ENCODE measurements at regions not wholly inside any gene's neighbourhood (a gene's known extent, or its start where the extent isn't known, plus 50 kb on each side); places are given as distances from the start of the nearest gene placed in this dataset.

DNA sequence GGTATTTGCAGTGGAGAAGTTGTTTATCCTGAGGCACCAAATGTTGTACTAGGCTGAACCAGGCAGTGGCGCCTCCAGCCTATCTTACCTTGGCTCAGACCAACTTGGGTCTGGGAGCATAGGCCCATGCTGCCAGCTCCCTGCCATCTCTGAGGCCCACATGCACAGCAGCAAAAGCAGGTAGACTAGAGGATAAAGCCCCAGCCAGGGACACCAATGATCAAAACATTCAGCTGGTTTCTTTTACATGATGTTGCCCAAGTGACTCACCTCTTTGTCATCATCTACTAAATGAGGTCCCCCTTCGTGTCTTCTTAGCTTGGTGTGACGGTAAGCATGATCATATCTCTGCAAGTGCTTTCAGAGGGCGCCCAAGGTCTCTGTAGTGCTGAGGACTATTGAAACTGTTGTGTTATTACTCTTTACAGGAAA is 112.1 kb upstream of the DRD2 start:
- DNase-seq (no peak), ATAC-seq (no peak)
- intact Hi-C loops (cut with DNase I, micrococcal nuclease): no loop called here

DNA sequence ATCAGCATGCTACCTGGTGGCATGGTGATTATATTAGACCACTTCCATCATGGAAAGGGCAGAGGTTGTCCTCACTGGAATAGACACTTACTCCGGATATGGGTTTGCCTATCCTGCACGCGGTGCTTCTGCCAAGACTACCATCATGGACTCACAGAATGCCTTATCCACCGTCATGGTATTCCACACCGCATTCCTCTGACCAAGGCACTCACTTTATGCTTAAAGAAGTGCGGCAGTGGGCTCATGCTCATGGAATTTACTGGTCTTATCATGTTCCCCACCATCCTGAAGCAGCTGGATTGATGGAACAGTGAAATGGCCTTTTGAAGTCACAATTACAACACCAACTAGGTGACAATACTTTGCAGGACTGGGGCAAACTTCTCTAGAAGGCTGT is 109.2 kb upstream of the DRD2 start:
- no peak for ATAC-seq
- intact Hi-C loops (cut with DNase I, micrococcal nuclease): no loop called here
- DNase-seq: no peak

GRCh38 chr11:113581713-113582112 is 106.5 kb upstream of the DRD2 start:
- DNase-seq (no peak), ATAC-seq (no peak)
- intact Hi-C loops (cut with DNase I, micrococcal nuclease): no loop called here

DNA sequence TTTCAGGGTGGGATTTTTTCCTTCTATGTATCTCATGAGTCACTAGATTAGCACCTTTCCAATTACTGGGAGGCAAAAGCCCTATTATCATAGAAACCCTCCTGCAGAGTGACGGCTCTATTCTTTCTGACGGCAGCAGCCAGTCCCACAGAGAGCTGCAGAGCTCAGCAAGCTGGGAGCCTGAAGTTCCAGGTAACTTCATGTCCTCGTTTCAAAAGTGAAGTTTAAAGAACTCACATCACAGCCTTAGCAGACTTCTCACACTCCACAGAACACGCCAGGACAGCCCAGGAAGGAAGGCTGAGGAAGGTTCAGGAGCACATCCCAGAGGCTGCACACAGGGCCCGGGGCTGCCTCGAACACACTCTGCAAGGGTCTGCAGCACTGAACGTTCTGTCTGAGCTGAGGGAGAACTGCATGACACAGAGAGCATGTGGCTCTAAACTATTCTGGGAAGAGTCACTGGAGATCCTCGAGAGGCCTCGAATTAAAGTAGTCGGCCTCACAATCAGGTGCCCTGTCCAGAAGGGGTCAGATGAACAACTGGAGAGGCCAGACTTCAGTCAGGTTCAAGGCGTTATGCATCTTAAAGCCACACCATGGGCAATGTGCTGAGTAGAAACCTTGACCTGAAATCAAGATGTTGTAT is 104.2 kb upstream of the DRD2 start:
- DNase-seq (no peak), ATAC-seq (no peak)
- intact Hi-C loops (cut with DNase I, micrococcal nuclease): no loop called here

GRCh38 chr11:113578715-113579250 is 103.6 kb upstream of the DRD2 start:
- no peak for ATAC-seq
- intact Hi-C loops (cut with DNase I, micrococcal nuclease): no loop called here
- DNase-seq: no peak

DNA sequence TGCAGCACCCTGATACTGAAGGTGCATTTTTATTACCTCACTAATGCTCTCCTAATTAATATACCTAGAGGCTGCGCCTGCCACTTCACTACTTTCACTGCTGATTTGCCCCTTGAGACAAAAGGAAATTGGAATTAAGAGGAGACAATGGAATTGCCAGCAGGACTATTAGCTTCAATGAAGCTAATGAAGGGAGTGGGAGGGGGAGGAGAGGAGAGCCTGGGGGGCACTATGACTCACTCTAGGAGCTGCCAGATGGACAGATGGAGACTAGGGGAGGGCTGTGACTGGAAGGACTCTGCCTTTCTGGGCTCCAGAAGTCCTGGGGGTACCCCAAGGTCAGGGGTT is 102.8 kb upstream of the DRD2 start:
- no peak for ATAC-seq
- intact Hi-C loops (cut with DNase I, micrococcal nuclease): no loop called here
- no peak for DNase-seq

DNA sequence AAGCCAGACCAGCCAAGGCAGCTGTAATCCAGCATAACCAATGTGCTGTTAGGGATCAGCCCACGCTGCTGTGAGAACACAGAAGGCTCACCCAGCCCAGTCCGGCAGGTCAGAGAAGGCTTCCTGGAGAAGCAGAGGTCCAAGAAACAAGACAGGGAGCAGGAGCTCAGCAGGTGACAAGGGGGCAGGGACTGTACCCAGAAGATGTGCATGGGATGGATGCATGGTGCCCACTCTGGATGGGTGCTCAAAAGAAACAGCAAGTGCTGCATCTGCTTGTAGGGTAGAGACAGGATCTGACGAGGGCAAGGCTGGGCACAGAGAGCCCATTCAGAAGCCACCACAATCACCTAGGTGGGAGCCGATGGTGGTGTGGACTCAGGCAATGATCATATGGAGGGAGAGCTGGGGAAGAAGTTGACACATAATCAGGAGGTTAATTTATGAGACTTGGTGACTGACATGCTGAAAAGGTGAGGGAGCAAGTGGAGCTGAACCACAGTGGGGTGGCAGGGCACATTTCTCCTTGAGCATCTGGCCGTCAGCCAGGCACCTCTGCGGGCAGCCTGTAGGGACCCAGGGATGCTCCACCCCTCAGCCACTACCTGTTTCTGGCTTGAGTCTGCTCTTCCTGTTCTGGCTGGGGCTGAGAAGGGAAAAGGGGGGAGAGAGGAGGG is 102.3 kb upstream of the DRD2 start:
- intact Hi-C loops (cut with DNase I, micrococcal nuclease): no loop called here
- ATAC-seq: no peak
- no peak for DNase-seq

DNA sequence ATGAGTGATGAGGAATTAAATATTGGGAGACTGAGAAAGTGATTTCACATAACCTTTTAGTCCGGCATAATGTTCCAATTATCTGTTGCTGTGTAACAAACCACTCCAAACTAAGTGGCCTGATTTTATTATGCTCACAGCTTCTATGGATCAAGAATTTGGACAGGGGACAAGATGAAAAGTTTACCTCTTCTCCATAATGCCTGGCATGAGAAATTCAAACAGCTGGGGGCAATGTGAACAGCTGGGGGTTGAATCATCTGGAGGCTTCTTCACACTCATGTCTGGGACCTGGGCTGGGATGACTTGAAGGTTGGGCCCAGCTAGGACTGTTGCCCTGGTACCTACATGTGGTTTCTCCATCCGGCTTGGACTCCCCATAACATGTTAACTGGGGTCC is 99.4 kb upstream of the DRD2 start:
- intact Hi-C loops (cut with DNase I, micrococcal nuclease): no loop called here
- DNase-seq (no peak), ATAC-seq (no peak)

GRCh38 chr11:113574171-113574570 is 99.0 kb upstream of the DRD2 start:
- intact Hi-C loops (cut with DNase I, micrococcal nuclease): no loop called here
- ATAC-seq (no peak), DNase-seq (no peak)

DNA sequence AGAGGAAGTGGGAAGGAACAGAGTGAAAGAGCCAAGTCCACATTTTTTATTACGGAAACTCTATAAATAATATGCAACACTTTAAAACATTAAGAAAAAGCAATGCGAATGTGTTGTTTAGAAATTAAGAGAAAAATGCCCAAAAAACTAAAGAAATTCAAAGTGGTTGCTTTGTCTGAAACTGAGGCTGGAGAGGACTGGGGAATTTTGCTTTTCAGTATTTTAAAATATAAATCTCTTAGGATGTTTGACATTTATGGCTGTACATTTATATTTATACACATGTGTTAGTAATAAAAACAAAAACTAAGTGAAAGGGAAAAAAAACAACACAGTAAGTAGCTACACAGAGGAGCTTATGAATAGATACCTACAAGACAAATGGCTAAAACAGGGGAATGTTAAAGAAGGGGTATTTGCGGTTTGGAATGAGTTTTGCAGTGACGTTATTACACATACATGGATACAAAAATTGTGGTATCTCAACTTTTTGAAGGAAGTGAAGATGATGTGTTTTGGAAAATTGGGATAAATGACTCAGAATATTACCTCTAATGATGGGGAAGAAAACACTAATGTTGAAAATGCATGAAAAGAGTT is 97.0 kb upstream of the DRD2 start:
- DNase-seq (no peak), ATAC-seq (no peak)
- intact Hi-C loops (cut with DNase I, micrococcal nuclease): no loop called here

DNA sequence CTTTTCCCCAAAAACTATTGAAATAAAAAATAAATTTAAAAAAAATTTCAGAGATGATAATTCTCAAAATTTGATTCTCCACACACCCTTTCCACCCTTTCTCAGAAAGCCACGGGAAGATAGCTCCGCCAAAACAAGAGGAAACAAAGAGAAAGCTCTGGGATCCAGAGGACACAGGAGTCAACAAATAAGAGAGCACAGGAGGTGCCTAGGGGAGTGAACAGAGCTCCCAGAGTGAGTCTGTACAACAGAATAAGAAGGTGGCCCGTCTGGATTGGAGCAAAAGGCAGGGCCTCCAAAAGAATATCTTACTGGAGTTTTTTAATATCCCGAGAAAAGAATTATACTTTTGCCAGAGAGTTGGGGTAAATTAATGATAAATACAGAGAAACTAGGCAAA is 96.3 kb upstream of the DRD2 start:
- DNase-seq: no peak
- ATAC-seq: no peak
- intact Hi-C loops (cut with DNase I, micrococcal nuclease): no loop called here

DNA sequence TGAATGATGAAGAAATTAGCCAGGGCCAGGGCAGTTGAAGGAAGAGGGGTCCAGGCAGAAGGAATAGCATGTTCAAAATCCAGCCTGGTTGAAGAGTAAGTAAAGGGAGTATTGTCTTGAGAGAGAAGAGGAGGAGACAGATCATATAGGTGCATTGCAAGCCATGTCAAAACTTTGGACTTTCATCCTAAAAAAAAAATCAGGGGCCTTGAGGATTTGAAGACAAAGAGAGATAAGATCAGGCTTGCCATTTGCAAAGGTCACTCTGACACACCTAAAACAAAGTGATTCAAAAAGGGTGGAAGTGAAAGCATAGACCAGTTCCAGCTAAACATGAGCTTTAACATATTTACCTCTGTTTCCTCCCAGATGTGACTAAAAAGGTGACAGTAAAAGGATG is 95.7 kb upstream of the DRD2 start:
- intact Hi-C loops (cut with DNase I, micrococcal nuclease): no loop called here
- no peak for DNase-seq
- ATAC-seq: no peak

GRCh38 chr11:113569391-113569790 is 94.2 kb upstream of the DRD2 start:
- no peak for ATAC-seq
- intact Hi-C loops (cut with DNase I, micrococcal nuclease): no loop called here
- no peak for DNase-seq

DNA sequence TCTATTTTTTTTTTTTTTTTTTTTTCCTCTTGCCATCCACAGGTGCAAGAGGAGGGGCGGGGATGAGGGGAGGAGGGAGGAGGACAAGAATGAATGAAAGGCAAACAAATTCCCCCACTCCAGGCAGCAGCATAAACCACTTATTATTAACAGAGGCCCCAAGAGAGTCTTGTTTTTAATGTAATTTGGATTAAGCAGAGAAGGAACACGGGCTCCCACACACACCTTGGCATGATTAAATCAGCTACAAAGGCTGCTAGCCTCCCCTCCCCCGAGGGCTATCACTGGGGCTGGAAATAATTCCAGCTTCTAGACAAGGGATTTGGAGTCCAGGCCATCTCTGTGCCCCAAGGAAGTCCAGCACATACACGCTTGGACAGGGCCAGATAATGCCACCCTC is 93.4 kb upstream of the DRD2 start:
- intact Hi-C loops (cut with DNase I, micrococcal nuclease): no loop called here
- ATAC-seq: no peak
- DNase-seq: no peak

GRCh38 chr11:113567867-113568544 is 92.8 kb upstream of the DRD2 start:
- intact Hi-C loops (cut with DNase I, micrococcal nuclease): no loop called here
- no peak for ATAC-seq

GRCh38 chr11:113567097-113567496 is 91.9 kb upstream of the DRD2 start:
- intact Hi-C loops (cut with DNase I, micrococcal nuclease): no loop called here
- no peak for DNase-seq
- ATAC-seq: no peak

More at GRCh38 chr11:113567867-113568544, 92.8 kb upstream of the DRD2 start:
- DNase-seq: no peak

- intact Hi-C loops (cut with DNase I, micrococcal nuclease): no loop called here
- ATAC-seq: no peak
- no peak for DNase-seq
Observed at GRCh38 chr11:113564527-113565130, 89.4 kb upstream of the DRD2 start.

DNA sequence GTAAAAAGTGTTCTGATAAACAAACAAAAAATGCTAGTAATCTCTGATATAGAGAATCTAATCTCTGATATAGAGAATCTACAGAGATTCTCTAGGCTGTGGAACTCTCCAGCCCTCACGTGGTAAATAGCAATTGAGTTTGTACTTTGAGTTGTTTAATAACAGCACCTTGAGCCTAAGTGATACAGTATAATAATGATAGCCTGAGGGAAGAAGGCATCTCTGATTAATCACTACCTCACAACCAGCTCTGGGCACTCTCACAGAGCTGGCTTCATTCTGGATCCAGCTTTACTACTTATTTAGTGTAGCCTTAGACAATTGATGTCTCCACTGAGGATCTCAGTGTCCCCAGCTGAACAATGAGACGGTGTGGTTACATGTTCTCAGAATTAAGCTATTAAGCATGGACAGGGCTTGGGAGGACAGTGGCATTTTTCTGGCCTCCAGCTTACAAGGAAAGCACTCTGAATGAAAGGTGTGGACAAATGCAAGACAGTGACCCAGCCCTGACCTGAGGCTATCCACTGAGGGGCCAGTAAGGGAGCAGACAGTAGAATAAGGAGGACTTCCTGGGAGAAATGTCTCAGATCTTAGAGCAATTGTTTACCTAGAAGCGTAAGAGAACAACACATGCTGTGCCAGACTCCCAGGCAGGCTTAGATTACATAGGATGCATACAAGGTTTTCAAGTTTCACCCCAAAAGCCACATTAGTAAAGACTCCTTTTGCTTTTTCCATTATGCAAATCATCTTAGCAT is 88.7 kb upstream of the DRD2 start:
- ATAC-seq (no peak), DNase-seq (no peak)
- intact Hi-C loops (cut with DNase I, micrococcal nuclease): no loop called here

DNA sequence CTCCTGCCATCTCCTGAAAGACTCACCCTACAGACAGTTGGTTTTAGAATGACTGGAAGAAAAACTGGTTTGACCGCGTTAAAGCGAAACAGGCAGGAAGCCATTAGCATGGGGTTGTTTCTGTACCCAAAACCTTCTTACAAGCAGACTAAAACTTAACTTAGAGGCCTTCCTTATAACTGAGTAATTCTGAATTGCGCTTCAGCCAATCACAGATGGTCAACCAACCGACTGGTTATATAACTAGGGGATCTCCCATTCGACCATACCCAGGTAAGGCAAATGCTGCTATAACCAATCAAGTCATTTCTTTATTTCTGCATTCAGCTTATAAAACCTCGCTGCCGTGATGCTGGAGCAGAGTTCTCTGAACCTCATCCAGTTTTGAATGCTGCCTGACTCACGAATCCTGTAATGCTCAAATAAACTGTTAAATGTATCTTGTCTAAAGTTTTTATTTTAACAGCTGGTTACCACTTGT is 87.8 kb upstream of the DRD2 start:
- DNase-seq (no peak), ATAC-seq (no peak)
- intact Hi-C loops (cut with DNase I, micrococcal nuclease): no loop called here

All from left colon (tissue), 2 donors.